Inflammatory macrophage treated with lipopolysaccharide for 1 hour (primary cell): ENCODE measurements at regions not wholly inside any gene's neighbourhood (a gene's known extent, or its start where the extent isn't known, plus 50 kb on each side); places are given as distances from the start of the nearest gene placed in this dataset.

ENCODE experiments used
- DNase-seq, 2 donors: peaks; one replicate each; pipeline ENCODE4 v3.0.0-alpha.2; 2020 to 2022

GRCh38 chr6:33950891-33951889 lies 147.4 kb upstream of the MLN start:
- DNase-seq: no peak

- no peak for DNase-seq
Measured at GRCh38 chr6:33950472-33950881, 146.7 kb upstream of the MLN start.

GRCh38 chr6:33949877-33950435 lies 146.2 kb upstream of the MLN start:
- no peak for DNase-seq

GRCh38 chr6:33949111-33949510 lies 145.3 kb upstream of the MLN start:
- DNase-seq: no peak

- DNase-seq: no peak
Measured at GRCh38 chr6:33947916-33948594, 144.3 kb upstream of the MLN start.

GRCh38 chr6:33947047-33947446 lies 143.2 kb upstream of the MLN start:
- DNase-seq: no peak

GRCh38 chr6:33945931-33946330 lies 142.1 kb upstream of the MLN start:
- no peak for DNase-seq

GRCh38 chr6:33944686-33945411 lies 141.0 kb upstream of the MLN start:
- no peak for DNase-seq

GRCh38 chr6:33936886-33937285 lies 133.1 kb upstream of the MLN start:
- DNase-seq: peak; percentile 18 to 23

- DNase-seq: no peak
Measured at GRCh38 chr6:33935439-33936080, 131.8 kb upstream of the MLN start.

- DNase-seq: no peak
Measured at GRCh38 chr6:33934731-33935270, 131.0 kb upstream of the MLN start.

GRCh38 chr6:33933101-33933500 lies 129.3 kb upstream of the MLN start:
- DNase-seq: no peak

GRCh38 chr6:33931799-33932198 lies 128.0 kb upstream of the MLN start:
- DNase-seq: no peak

GRCh38 chr6:33929575-33930288 lies 125.9 kb upstream of the MLN start:
- DNase-seq: no peak

- peak; percentile 13 to 67 for DNase-seq
Measured at GRCh38 chr6:33927616-33928015, 123.8 kb upstream of the MLN start.

- DNase-seq: no peak
Measured at GRCh38 chr6:33927112-33927511, 123.3 kb upstream of the MLN start.

GRCh38 chr6:33926451-33926850 lies 122.6 kb upstream of the MLN start:
- no peak for DNase-seq

GRCh38 chr6:33925936-33926335 lies 122.1 kb upstream of the MLN start:
- DNase-seq: no peak

- no peak for DNase-seq
Measured at GRCh38 chr6:33925210-33925609, 121.4 kb upstream of the MLN start.

GRCh38 chr6:33924681-33925080 lies 120.9 kb upstream of the MLN start:
- DNase-seq: peak in 1 of 2 donors; percentile 8

- no peak for DNase-seq
Measured at GRCh38 chr6:33923857-33924514, 120.2 kb upstream of the MLN start.
